ENCODE measurements at regions not wholly inside any gene's neighbourhood (a gene's known extent, or its start where the extent isn't known, plus 50 kb on each side); places are given as distances from the start of the nearest gene placed in this dataset.

DNA sequence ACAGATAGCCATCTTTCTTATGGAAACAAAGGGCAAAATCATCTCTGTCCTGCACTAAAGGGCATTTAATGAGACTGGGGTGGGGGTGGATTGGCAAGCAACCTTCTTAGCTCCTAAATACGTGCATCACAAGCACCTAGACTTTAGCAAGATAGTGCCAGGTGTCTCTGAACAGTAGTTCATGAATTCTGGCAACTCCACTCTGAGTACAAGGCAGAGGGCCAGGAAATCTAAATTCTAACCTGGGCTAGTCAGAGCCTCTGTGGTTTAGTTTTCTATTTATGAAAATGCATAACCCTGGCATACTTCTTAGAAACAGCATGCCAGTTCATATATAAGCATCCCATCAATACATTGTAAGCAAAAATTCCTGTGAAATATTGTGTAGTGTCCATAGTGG, 788.5 kb downstream of the MCTP2 start:
- TF ChIP-seq, protein P1, sequence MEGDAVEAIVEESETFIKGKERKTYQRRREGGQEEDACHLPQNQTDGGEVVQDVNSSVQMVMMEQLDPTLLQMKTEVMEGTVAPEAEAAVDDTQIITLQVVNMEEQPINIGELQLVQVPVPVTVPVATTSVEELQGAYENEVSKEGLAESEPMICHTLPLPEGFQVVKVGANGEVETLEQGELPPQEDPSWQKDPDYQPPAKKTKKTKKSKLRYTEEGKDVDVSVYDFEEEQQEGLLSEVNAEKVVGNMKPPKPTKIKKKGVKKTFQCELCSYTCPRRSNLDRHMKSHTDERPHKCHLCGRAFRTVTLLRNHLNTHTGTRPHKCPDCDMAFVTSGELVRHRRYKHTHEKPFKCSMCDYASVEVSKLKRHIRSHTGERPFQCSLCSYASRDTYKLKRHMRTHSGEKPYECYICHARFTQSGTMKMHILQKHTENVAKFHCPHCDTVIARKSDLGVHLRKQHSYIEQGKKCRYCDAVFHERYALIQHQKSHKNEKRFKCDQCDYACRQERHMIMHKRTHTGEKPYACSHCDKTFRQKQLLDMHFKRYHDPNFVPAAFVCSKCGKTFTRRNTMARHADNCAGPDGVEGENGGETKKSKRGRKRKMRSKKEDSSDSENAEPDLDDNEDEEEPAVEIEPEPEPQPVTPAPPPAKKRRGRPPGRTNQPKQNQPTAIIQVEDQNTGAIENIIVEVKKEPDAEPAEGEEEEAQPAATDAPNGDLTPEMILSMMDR (CRISPR knock-in tag; IDR thresholded peaks at IDR 0.05): no peak
- TF ChIP-seq SKI (IDR thresholded peaks at IDR 0.05; ENCODE audit: partially characterized antibody) (no peak), ELF3 (CRISPR knock-in tag; IDR thresholded peaks at IDR 0.05) (no peak), ARNT2 (CRISPR knock-in tag; IDR thresholded peaks at IDR 0.05; ENCODE audit: low read depth) (no peak), NFIB (CRISPR knock-in tag; IDR thresholded peaks at IDR 0.05; ENCODE audit: borderline replicate concordance) (no peak), DPF2 (CRISPR knock-in tag; IDR thresholded peaks at IDR 0.05; ENCODE audit: borderline replicate concordance, low read depth) (no peak), POLR2AphosphoS2 (IDR thresholded peaks at IDR 0.05; ENCODE audit: low read depth, low read length) (no peak), SP2 (CRISPR knock-in tag; IDR thresholded peaks at IDR 0.05) (no peak), POLR2A (IDR thresholded peaks at IDR 0.05; ENCODE audit: insufficient read depth in 1 of 2, low read depth in 2 of 2, low read length in 2 of 2) (no peak), ZNF496 (CRISPR knock-in tag; IDR thresholded peaks at IDR 0.05; ENCODE audit: insufficient replicate concordance) (no peak), NR3C1 (CRISPR knock-in tag; IDR thresholded peaks at IDR 0.05) (no peak)
- TF ChIP-seq, protein P2, sequence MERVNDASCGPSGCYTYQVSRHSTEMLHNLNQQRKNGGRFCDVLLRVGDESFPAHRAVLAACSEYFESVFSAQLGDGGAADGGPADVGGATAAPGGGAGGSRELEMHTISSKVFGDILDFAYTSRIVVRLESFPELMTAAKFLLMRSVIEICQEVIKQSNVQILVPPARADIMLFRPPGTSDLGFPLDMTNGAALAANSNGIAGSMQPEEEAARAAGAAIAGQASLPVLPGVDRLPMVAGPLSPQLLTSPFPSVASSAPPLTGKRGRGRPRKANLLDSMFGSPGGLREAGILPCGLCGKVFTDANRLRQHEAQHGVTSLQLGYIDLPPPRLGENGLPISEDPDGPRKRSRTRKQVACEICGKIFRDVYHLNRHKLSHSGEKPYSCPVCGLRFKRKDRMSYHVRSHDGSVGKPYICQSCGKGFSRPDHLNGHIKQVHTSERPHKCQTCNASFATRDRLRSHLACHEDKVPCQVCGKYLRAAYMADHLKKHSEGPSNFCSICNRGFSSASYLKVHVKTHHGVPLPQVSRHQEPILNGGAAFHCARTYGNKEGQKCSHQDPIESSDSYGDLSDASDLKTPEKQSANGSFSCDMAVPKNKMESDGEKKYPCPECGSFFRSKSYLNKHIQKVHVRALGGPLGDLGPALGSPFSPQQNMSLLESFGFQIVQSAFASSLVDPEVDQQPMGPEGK (CRISPR knock-in tag; IDR thresholded peaks at IDR 0.05): no peak
- TF ChIP-seq, protein P3, sequence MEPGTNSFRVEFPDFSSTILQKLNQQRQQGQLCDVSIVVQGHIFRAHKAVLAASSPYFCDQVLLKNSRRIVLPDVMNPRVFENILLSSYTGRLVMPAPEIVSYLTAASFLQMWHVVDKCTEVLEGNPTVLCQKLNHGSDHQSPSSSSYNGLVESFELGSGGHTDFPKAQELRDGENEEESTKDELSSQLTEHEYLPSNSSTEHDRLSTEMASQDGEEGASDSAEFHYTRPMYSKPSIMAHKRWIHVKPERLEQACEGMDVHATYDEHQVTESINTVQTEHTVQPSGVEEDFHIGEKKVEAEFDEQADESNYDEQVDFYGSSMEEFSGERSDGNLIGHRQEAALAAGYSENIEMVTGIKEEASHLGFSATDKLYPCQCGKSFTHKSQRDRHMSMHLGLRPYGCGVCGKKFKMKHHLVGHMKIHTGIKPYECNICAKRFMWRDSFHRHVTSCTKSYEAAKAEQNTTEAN (CRISPR knock-in tag; conservative IDR thresholded peaks at IDR 0.05): no peak
- TF ChIP-seq, protein P4, sequence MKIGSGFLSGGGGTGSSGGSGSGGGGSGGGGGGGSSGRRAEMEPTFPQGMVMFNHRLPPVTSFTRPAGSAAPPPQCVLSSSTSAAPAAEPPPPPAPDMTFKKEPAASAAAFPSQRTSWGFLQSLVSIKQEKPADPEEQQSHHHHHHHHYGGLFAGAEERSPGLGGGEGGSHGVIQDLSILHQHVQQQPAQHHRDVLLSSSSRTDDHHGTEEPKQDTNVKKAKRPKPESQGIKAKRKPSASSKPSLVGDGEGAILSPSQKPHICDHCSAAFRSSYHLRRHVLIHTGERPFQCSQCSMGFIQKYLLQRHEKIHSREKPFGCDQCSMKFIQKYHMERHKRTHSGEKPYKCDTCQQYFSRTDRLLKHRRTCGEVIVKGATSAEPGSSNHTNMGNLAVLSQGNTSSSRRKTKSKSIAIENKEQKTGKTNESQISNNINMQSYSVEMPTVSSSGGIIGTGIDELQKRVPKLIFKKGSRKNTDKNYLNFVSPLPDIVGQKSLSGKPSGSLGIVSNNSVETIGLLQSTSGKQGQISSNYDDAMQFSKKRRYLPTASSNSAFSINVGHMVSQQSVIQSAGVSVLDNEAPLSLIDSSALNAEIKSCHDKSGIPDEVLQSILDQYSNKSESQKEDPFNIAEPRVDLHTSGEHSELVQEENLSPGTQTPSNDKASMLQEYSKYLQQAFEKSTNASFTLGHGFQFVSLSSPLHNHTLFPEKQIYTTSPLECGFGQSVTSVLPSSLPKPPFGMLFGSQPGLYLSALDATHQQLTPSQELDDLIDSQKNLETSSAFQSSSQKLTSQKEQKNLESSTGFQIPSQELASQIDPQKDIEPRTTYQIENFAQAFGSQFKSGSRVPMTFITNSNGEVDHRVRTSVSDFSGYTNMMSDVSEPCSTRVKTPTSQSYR (CRISPR knock-in tag; IDR thresholded peaks at IDR 0.05; ENCODE audit: borderline replicate concordance): no peak
